ENCODE measurements at regions not wholly inside any gene's neighbourhood (a gene's known extent, or its start where the extent isn't known, plus 50 kb on each side); places are given as distances from the start of the nearest gene placed in this dataset.

DNA sequence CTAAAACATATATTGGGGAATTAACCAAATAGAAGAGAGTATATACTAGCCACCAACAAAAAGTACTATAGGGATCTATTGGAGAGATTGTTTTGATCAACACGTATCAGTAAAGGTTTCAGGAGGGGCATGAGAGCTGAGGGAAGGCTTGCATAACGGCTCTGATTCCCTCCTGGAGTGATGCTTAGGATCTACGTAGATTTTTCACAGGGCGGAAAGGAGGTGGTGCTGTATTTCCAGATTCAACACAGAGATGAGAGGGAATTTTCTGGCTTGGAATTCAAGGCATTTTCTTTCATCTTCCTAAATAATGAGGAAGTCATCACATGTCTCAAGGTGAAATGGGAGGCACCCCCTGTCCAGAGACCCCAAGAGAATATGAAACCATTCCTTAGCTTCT lies 443.8 kb downstream of the CMPK2 start:
- CTCF ChIA-PET, result no interaction called here
- Histone ChIP-seq H3K4me3 (ENCODE audit: control extremely low read depth in 1 of 5, extremely low read depth in 1 of 5, insufficient read depth in 1 of 5, low read depth in 2 of 5, low read length in 4 of 5) (no peak overlapping the region), H3K36me3 (replicated peaks in 1 of 2; ENCODE audit: control extremely low read depth in 1 of 2, control insufficient read depth in 1 of 2, extremely low read depth in 1 of 2, insufficient read depth in 2 of 2, low read length in 1 of 2) (no peaks in the 10 kb centered on the region), H3K79me2 (ENCODE audit: control insufficient read depth, insufficient read depth, low read length) (no peaks in the 10 kb centered on the region), H4K20me1 (ENCODE audit: control insufficient read depth, insufficient read depth, low read length, poor library complexity, severe bottlenecking) (no peaks in the 10 kb centered on the region), H3K4me2 (replicated peaks; ENCODE audit: low read depth, low read length, poor library complexity, severe bottlenecking) (no peak overlapping the region), H3K4me1 (ENCODE audit: control insufficient read depth in 2 of 2, insufficient read depth in 2 of 2, low read length in 2 of 2) (peaks cover 0 to 3% of the 10 kb centered on the region in 2 donors), H2AFZ (ENCODE audit: insufficient read depth, low read depth, low read length, poor library complexity, severe bottlenecking) (no peak overlapping the region), H3K9ac (ENCODE audit: low read length) (no peak overlapping the region), H3K27me3 (replicated peaks in 1 of 4; ENCODE audit: control extremely low read depth in 1 of 4, control insufficient read depth in 3 of 4, insufficient read depth in 4 of 4, low read length in 3 of 4) (peaks cover 0 to 3% (median 0%) of the 10 kb centered on the region in 4 experiments), H3K9me3 (ENCODE audit: control extremely low read depth in 1 of 3, control insufficient read depth in 2 of 3, insufficient read depth in 1 of 3, low read length in 2 of 3) (no peaks in the 10 kb centered on the region), H3K27ac (ENCODE audit: low read length in 2 of 2) (no peak overlapping the region)
- H3K9me3 Mint-ChIP-seq (ENCODE audit: insufficient read depth), result no peaks in the 10 kb centered on the region
- TF ChIP-seq EZH2 (IDR thresholded peaks at IDR 0.05; ENCODE audit: borderline replicate concordance, insufficient read depth, low read depth, low read length, poor library complexity, severe bottlenecking), result no peak
- no peak for TF ChIP-seq CTCF (IDR thresholded peaks at IDR 0.05)
- no peak overlapping the region for H3K27ac Mint-ChIP-seq
- no peaks in the 10 kb centered on the region for H3K27me3 Mint-ChIP-seq
- ATAC-seq (ENCODE audit: low read depth) (no peak), DNase-seq (no peak)
- peaks cover 8% of the 10 kb centered on the region for H3K4me1 Mint-ChIP-seq
- WGBS (ENCODE audit: insufficient coverage), result no CpG with 5 or more reads among the region's 4 CpGs
- no peak overlapping the region for H3K4me3 Mint-ChIP-seq
- intact Hi-C loops (cut with micrococcal nuclease), result no loop called here
- POLR2A ChIA-PET, result no interaction called here

- Histone ChIP-seq H3K9me3 (ENCODE audit: control extremely low read depth in 1 of 3, control insufficient read depth in 2 of 3, insufficient read depth in 1 of 3, low read length in 2 of 3) (no peaks in the 10 kb centered on the region), H3K27ac (ENCODE audit: low read length in 2 of 2) (no peak overlapping the region), H3K79me2 (ENCODE audit: control insufficient read depth, insufficient read depth, low read length) (no peaks in the 10 kb centered on the region), H3K4me1 (ENCODE audit: control insufficient read depth in 2 of 2, insufficient read depth in 2 of 2, low read length in 2 of 2) (peaks cover 0 to 2% of the 10 kb centered on the region in 2 donors), H4K20me1 (ENCODE audit: control insufficient read depth, insufficient read depth, low read length, poor library complexity, severe bottlenecking) (no peaks in the 10 kb centered on the region), H3K27me3 (replicated peaks in 1 of 4; ENCODE audit: control extremely low read depth in 1 of 4, control insufficient read depth in 3 of 4, insufficient read depth in 4 of 4, low read length in 3 of 4) (peaks cover 0 to 3% (median 0%) of the 10 kb centered on the region in 4 experiments), H3K36me3 (replicated peaks in 1 of 2; ENCODE audit: control extremely low read depth in 1 of 2, control insufficient read depth in 1 of 2, extremely low read depth in 1 of 2, insufficient read depth in 2 of 2, low read length in 1 of 2) (no peaks in the 10 kb centered on the region), H3K4me2 (replicated peaks; ENCODE audit: low read depth, low read length, poor library complexity, severe bottlenecking) (no peak overlapping the region), H3K4me3 (ENCODE audit: control extremely low read depth in 1 of 5, extremely low read depth in 1 of 5, insufficient read depth in 1 of 5, low read depth in 2 of 5, low read length in 4 of 5) (no peak overlapping the region), H3K9ac (ENCODE audit: low read length) (no peak overlapping the region), H2AFZ (ENCODE audit: insufficient read depth, low read depth, low read length, poor library complexity, severe bottlenecking) (no peak overlapping the region)
- Mint-ChIP-seq H3K9me3 (ENCODE audit: insufficient read depth) (no peaks in the 10 kb centered on the region), H3K27ac (no peak overlapping the region), H3K4me1 (peaks cover 5% of the 10 kb centered on the region), H3K27me3 (no peaks in the 10 kb centered on the region), H3K4me3 (no peak overlapping the region)
- WGBS (ENCODE audit: insufficient coverage), result no CpG with 5 or more reads among the region's 1 CpG
- no peak for TF ChIP-seq EZH2 (IDR thresholded peaks at IDR 0.05; ENCODE audit: borderline replicate concordance, insufficient read depth, low read depth, low read length, poor library complexity, severe bottlenecking)
- no peak for TF ChIP-seq CTCF (IDR thresholded peaks at IDR 0.05)
- ChIA-PET POLR2A (no interaction called here), CTCF (no interaction called here)
- intact Hi-C loops (cut with micrococcal nuclease), result no loop called here
- DNase-seq (no peak), ATAC-seq (ENCODE audit: low read depth) (no peak)
Observed at GRCh38 chr2:6423157-6423556, 442.6 kb downstream of the CMPK2 start.

All from B cell (primary cell).